CD4-positive, alpha-beta memory T cell (primary cell): ENCODE measurements at regions not wholly inside any gene's neighbourhood (a gene's known extent, or its start where the extent isn't known, plus 50 kb on each side); places are given as distances from the start of the nearest gene placed in this dataset.

Experiments used
- CTCF ChIA-PET: fragments of 350-600 bp; sonication (Branson Sonifier 250); formaldehyde crosslinking; loops from one replicate; lab custom pipeline; 2021; ENCODE audit warnings: inconsistent platforms; ENCODE audit not compliant: partially characterized antibody; lab: Charles Lee
- POLR2A ChIA-PET: fragments of 350-600 bp; sonication (Branson Sonifier 250); formaldehyde crosslinking; loops from one replicate; lab custom pipeline; 2021; ENCODE audit not compliant: partially characterized antibody; lab: Charles Lee
- DNase-seq, 5 donors: peaks; one replicate each; pipeline versions ENCODE4 v3.0.0 to v3.0.0-alpha.2; 2020 to 2022; ENCODE audit warnings: mixed read lengths in 1 of 5
- H3K27ac ChIP-seq: one replicate; pipeline ENCODE4 v1.7.0; 2013; ENCODE audit warnings: low read depth, low read length
- H3K27me3 ChIP-seq: 2 replicates; pipeline ENCODE4 v1.7.0; 2013; ENCODE audit warnings: mild to moderate bottlenecking, low read length, moderate library complexity; ENCODE audit not compliant: insufficient read depth
- H3K36me3 ChIP-seq: 2 replicates; pipeline ENCODE4 v1.7.0; 2013; ENCODE audit warnings: mild to moderate bottlenecking, low read length, moderate library complexity; ENCODE audit not compliant: insufficient read depth
- H3K4me1 ChIP-seq: 2 replicates; pipeline ENCODE4 v1.7.0; 2013; ENCODE audit warnings: mild to moderate bottlenecking, low read length, moderate library complexity; ENCODE audit not compliant: insufficient read depth
- H3K4me3 ChIP-seq, 2 donors: one replicate each; pipeline ENCODE4 v1.7.0; 2013; ENCODE audit warnings: low read length in 2 of 2, mild to moderate bottlenecking in 1 of 2
- H3K9me3 ChIP-seq, 2 donors: one replicate each; pipeline ENCODE4 v1.7.0; 2013; ENCODE audit warnings: low read length in 2 of 2, control low read depth in 1 of 2; ENCODE audit not compliant: control insufficient read depth in 1 of 2
- H3K27ac Mint-ChIP-seq, 7 donors: one replicate each; pipeline ENCODE4 v1.8.0; 2020 to 2021; ENCODE audit warnings: mixed read lengths in 7 of 7, mild to moderate bottlenecking in 6 of 7, inconsistent platforms in 3 of 7, moderate library complexity in 3 of 7
- H3K27me3 Mint-ChIP-seq, 2 donors: one replicate each; pipeline ENCODE4 v1.8.0; 2020 to 2021; ENCODE audit warnings: mixed read lengths in 2 of 2
- H3K36me3 Mint-ChIP-seq, 2 donors: one replicate each; pipeline ENCODE4 v1.8.0; 2020 to 2021; ENCODE audit warnings: mixed read lengths in 2 of 2, inconsistent platforms in 1 of 2, mild to moderate bottlenecking in 1 of 2
- H3K4me1 Mint-ChIP-seq, 4 donors: one replicate each; pipeline ENCODE4 v1.8.0; 2020 to 2021; ENCODE audit warnings: mixed read lengths in 4 of 4, mild to moderate bottlenecking in 1 of 4
- H3K4me3 Mint-ChIP-seq, 8 donors: one replicate each; pipeline ENCODE4 v1.8.0; 2020 to 2021; ENCODE audit warnings: mixed read lengths in 8 of 8, mild to moderate bottlenecking in 7 of 8, moderate library complexity in 6 of 8, inconsistent platforms in 3 of 8
- H3K9me3 Mint-ChIP-seq, 8 donors: one replicate each; pipeline ENCODE4 v1.8.0; 2020 to 2021; ENCODE audit warnings: mixed read lengths in 8 of 8, mild to moderate bottlenecking in 5 of 8, inconsistent platforms in 3 of 8, moderate library complexity in 1 of 8
- intact Hi-C: fragments of 100-400 bp; cut with micrococcal nuclease; formaldehyde crosslinking; loops from one replicate; pipeline ENCODE4 v1.15.1; 2023

DNA sequence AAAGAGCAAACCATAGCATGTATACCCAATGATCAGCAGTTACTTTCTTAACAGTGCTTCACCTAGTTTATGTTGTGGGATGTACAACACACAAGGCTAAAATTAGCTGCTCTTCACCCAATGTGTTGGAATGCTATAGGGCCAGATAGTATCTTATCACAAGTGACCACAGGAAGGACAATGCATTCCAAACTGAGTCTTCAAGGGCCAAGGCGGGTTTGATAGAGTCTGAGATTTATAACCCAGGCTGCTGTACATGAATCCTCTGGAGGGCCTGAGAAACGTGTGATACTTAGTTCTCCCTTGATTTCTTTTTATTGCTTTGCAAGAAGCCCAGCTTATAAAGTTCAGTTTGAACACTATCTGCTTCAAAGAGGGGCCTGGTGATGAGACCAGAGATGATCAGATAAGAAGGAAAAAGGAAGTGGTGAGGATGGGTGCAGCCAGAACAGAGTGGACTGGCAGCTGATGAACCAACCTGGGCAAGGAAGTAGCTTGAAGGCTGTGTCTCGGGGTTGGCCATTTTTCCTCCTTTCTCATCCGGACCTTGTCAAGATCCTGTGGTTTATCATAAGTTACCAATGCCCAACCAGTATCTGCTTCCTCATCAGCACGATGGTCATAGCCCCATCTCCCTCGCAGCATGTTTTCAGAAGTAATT is 62.2 kb upstream of the BMP2 start:
- H3K4me1 ChIP-seq = no peaks in the 10 kb centered on the region
- no peaks in the 10 kb centered on the region for H3K9me3 ChIP-seq
- Mint-ChIP-seq H3K27me3 (no peaks in the 10 kb centered on the region), H3K4me1 (no peaks in the 10 kb centered on the region), H3K27ac (no peak overlapping the region), H3K9me3 (peaks cover 0 to 7% (median under 1%) of the 10 kb centered on the region in 8 donors), H3K36me3 (no peaks in the 10 kb centered on the region), H3K4me3 (no peak overlapping the region)
- intact Hi-C loops = no loop called here
- H3K27me3 ChIP-seq = no peaks in the 10 kb centered on the region
- no peak overlapping the region for H3K27ac ChIP-seq
- ChIA-PET CTCF (no interaction called here), POLR2A (no interaction called here)
- no peak for DNase-seq
- H3K36me3 ChIP-seq = no peaks in the 10 kb centered on the region
- H3K4me3 ChIP-seq = no peak overlapping the region

DNA sequence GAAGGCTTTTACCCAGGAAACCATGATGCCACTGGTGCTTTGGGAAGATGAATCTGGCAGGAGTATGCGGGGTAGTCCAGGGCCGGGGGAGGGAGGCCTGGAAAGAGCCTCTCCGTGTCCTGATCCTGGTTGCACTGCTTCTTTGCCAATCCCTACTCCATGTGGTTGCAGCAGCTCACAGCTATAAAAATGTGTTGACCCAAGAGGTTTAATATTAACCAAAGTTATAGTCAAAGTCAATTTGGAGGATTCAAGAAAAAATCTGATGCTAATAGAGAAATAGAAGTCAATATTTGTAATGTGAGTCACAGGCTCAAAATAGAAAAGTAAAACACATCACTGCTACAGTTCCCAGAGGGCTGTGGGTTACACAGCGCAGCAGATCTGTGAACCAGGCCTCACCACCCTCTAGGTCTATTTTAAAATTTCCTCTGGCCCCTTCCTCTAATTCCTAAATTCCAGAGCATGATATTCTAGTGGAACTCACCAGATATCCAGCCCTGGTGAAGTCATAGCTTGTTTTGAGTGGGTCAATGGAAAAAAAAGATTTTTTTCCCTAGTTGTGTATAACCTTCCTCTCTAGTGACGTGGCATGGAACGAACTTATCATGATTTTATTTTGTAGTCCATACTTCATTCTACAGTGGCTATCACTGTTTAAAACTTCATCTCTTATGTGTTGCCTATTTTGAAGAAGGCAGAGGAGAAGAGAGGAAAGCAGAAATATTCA is 63.2 kb upstream of the BMP2 start:
- H3K27me3 Mint-ChIP-seq = no peaks in the 10 kb centered on the region
- no peak overlapping the region for H3K4me3 Mint-ChIP-seq
- no peaks in the 10 kb centered on the region for H3K36me3 ChIP-seq
- H3K27ac ChIP-seq = no peak overlapping the region
- peaks cover 0 to 5% (median under 1%) of the 10 kb centered on the region in 8 donors for H3K9me3 Mint-ChIP-seq
- H3K9me3 ChIP-seq = no peaks in the 10 kb centered on the region
- H3K27me3 ChIP-seq = no peaks in the 10 kb centered on the region
- no peak for DNase-seq
- H3K4me3 ChIP-seq = no peak overlapping the region
- intact Hi-C loops = no loop called here
- ChIA-PET CTCF (no interaction called here), POLR2A (no interaction called here)
- H3K36me3 Mint-ChIP-seq = no peaks in the 10 kb centered on the region
- no peaks in the 10 kb centered on the region for H3K4me1 Mint-ChIP-seq
- no peak overlapping the region for H3K27ac Mint-ChIP-seq
- no peaks in the 10 kb centered on the region for H3K4me1 ChIP-seq

DNA sequence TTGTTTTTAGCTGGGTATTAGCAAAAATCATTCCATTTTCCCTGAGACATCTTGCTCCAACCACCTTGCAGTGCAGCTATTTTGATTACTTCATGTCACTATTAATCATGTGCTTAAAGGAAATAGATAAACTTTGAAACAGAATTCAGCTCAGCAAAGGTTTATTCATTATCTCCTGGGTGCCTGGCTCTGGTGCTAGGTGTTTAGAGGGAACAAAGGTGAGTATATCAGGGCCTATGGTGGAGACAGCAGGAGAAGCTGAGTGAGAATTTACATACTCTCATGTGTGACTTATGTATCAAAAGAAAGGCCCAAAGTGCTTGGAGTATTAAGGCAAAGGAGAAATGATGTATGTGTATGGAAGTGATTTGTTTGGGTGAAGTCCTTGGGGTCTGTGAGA is 63.8 kb upstream of the BMP2 start:
- Histone ChIP-seq H3K4me1 (no peaks in the 10 kb centered on the region), H3K27me3 (no peaks in the 10 kb centered on the region), H3K4me3 (no peak overlapping the region), H3K36me3 (no peaks in the 10 kb centered on the region), H3K9me3 (no peaks in the 10 kb centered on the region), H3K27ac (no peak overlapping the region)
- Mint-ChIP-seq H3K9me3 (peaks cover 0 to 5% (median under 1%) of the 10 kb centered on the region in 8 donors), H3K4me3 (no peak overlapping the region), H3K27me3 (no peaks in the 10 kb centered on the region), H3K27ac (no peak overlapping the region), H3K36me3 (no peaks in the 10 kb centered on the region), H3K4me1 (no peaks in the 10 kb centered on the region)
- ChIA-PET CTCF (no interaction called here), POLR2A (no interaction called here)
- DNase-seq = no peak
- intact Hi-C loops = no loop called here

DNA sequence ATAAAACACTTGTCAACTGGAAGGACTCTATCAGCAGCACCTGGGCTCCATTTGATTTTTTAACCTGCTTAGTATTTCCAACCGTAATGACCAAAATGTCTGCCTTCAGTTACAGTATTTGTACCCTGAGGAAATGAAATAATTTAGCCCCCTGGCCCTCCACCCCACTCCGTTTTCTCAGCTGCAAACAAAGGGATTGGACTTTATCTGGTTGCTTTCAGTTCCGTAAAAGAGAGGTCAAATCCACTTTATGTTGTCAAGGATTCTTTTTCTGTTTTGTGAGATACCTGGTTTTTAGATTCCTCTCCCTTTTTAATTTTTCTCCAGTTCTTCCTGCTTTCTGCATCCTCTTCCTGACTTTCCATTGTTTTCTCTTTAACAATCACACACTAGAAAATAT is 64.4 kb upstream of the BMP2 start:
- Mint-ChIP-seq H3K4me3 (no peak overlapping the region), H3K9me3 (peaks cover 0 to 8% (median 3%) of the 10 kb centered on the region in 8 donors), H3K4me1 (no peaks in the 10 kb centered on the region), H3K27me3 (no peaks in the 10 kb centered on the region), H3K27ac (no peak overlapping the region), H3K36me3 (no peaks in the 10 kb centered on the region)
- ChIA-PET CTCF (no interaction called here), POLR2A (no interaction called here)
- no peak for DNase-seq
- no peaks in the 10 kb centered on the region for H3K27me3 ChIP-seq
- intact Hi-C loops = no loop called here
- no peaks in the 10 kb centered on the region for H3K36me3 ChIP-seq
- H3K4me1 ChIP-seq = no peaks in the 10 kb centered on the region
- H3K4me3 ChIP-seq = no peak overlapping the region
- no peak overlapping the region for H3K27ac ChIP-seq
- no peaks in the 10 kb centered on the region for H3K9me3 ChIP-seq

DNA sequence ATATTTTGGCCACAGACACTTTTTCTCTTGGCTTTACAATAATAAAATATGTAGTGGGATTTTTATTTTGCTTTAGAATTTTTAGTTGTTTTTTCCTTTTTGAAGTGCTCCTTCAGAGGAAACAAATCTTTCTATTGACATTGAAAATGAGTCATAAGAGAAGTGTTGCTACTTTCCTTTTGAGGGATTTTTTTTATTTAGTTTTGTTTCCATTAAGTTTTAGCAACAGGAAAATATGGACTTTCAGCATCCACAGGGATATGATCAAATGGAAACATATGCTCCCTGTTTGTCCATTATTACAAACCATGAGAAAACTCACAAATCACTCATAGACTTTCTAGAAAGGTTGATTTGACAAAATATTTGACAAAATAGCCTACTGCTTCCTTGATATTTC is 65.3 kb upstream of the BMP2 start:
- Mint-ChIP-seq H3K4me3 (no peak overlapping the region), H3K27me3 (no peaks in the 10 kb centered on the region), H3K9me3 (peaks cover 1 to 12% (median 4%) of the 10 kb centered on the region in 8 donors), H3K27ac (no peak overlapping the region), H3K36me3 (no peaks in the 10 kb centered on the region), H3K4me1 (no peaks in the 10 kb centered on the region)
- ChIA-PET CTCF (no interaction called here), POLR2A (no interaction called here)
- H3K36me3 ChIP-seq = no peaks in the 10 kb centered on the region
- DNase-seq = no peak
- intact Hi-C loops = no loop called here
- H3K9me3 ChIP-seq = no peaks in the 10 kb centered on the region
- no peak overlapping the region for H3K27ac ChIP-seq
- no peaks in the 10 kb centered on the region for H3K4me1 ChIP-seq
- H3K27me3 ChIP-seq = no peaks in the 10 kb centered on the region
- H3K4me3 ChIP-seq = no peak overlapping the region

DNA sequence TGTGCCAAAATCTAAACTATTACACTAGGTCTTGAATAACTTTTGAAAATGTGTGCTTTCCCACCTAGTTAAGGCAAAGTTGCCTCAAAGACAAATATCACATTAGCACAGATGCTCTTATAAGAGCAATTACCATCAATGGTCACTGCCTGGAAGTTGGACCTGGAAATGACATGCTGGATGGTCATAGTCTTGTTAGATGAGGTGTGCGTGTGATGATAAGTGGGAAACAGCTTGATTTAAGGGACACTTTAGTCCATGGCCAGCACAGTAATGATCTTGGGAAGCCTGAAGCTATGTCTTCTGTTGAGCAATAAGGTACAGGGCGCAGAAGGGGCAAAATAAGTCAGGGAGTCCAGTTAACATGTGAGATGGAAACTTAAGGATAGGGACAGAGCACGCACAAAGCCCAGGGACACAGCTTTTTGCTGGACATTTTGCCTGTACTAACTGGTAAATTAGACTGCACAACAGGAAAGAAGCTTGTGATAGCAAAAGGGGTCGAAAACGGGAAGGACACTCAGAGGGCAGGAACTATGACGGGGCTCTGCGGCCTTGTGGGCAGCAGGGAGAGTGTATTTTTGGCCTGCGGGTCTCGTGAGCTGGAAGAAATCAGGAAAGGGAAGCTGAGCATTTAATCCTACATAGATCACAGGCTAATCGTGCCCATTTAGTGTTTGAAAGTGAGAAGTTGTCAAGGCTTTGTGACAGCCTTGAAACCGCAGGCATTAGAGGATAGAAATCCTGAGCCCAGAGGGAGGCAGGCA is 66.7 kb upstream of the BMP2 start:
- ChIA-PET CTCF (no interaction called here), POLR2A (no interaction called here)
- intact Hi-C loops = no loop called here
- H3K4me3 ChIP-seq = no peak overlapping the region
- Mint-ChIP-seq H3K27ac (no peak overlapping the region), H3K9me3 (peaks cover 1 to 18% (median 6%) of the 10 kb centered on the region in 8 donors), H3K36me3 (no peaks in the 10 kb centered on the region), H3K4me3 (no peak overlapping the region), H3K27me3 (no peaks in the 10 kb centered on the region), H3K4me1 (no peaks in the 10 kb centered on the region)
- no peaks in the 10 kb centered on the region for H3K36me3 ChIP-seq
- H3K27me3 ChIP-seq = no peaks in the 10 kb centered on the region
- no peaks in the 10 kb centered on the region for H3K4me1 ChIP-seq
- DNase-seq = no peak
- no peaks in the 10 kb centered on the region for H3K9me3 ChIP-seq
- H3K27ac ChIP-seq = no peak overlapping the region

DNA sequence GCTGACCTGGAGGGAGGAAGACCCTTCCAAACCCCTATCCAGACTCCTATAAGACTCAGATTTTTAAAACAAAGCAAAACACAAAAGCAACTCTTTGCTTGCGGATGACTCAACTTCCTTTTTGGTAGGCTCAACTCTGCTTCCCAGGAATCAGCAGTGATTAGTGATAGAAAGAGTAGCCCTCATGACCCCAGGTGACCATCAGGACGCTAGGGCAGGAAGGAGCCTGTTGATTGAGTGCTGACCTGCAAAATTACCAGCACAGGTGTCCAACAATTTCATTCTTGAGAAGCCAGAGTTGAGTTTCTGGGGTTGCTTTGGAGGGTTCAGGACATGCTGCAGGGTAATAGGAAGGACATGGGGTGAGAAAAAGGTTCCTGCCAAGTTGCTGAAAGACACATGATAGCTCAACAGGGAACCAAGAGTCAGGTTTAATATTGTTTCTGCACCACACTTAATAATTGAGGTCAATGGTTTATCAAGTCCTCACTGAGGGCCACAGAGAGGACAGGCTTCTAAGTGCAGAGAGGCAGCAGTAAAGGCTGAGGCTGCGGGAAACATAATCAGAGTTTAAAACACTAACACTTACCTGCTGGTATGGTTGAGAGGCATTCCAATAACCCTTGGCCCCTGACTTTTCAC is 67.4 kb upstream of the BMP2 start:
- CTCF ChIA-PET = no interaction called here
- no peaks in the 10 kb centered on the region for H3K27me3 ChIP-seq
- H3K4me3 Mint-ChIP-seq = no peak overlapping the region
- no peaks in the 10 kb centered on the region for H3K9me3 ChIP-seq
- H3K4me1 ChIP-seq = no peaks in the 10 kb centered on the region
- H3K36me3 Mint-ChIP-seq = no peaks in the 10 kb centered on the region
- no peak for DNase-seq
- H3K27me3 Mint-ChIP-seq = no peaks in the 10 kb centered on the region
- no peak overlapping the region for H3K4me3 ChIP-seq
- POLR2A ChIA-PET = no interaction called here
- no peaks in the 10 kb centered on the region for H3K36me3 ChIP-seq
- H3K9me3 Mint-ChIP-seq = peaks cover 1 to 21% (median 6%) of the 10 kb centered on the region in 8 donors
- no peak overlapping the region for H3K27ac Mint-ChIP-seq
- H3K27ac ChIP-seq = no peak overlapping the region
- H3K4me1 Mint-ChIP-seq = no peaks in the 10 kb centered on the region
- intact Hi-C loops = no loop called here
